Osteocyte (in vitro differentiated cells): ENCODE measurements at regions not wholly inside any gene's neighbourhood (a gene's known extent, or its start where the extent isn't known, plus 50 kb on each side); places are given as distances from the start of the nearest gene placed in this dataset.

Experiments
- DNase-seq: peaks from one replicate; pipeline ENCODE4 v3.0.0; 2021; ENCODE audit warnings: mixed read lengths; ENCODE audit not compliant: unreplicated experiment; ENCODE audit errors: extremely low spot score
- H3K27ac Mint-ChIP-seq: one replicate; pipeline ENCODE4 v1.8.0; 2021; ENCODE audit warnings: mild to moderate bottlenecking, mixed read lengths; ENCODE audit not compliant: unreplicated experiment
- H3K27me3 Mint-ChIP-seq: one replicate; pipeline ENCODE4 v1.8.0; 2021; ENCODE audit warnings: mixed read lengths; ENCODE audit not compliant: unreplicated experiment
- H3K36me3 Mint-ChIP-seq: one replicate; pipeline ENCODE4 v1.8.0; 2021; ENCODE audit warnings: mixed read lengths; ENCODE audit not compliant: unreplicated experiment
- H3K4me1 Mint-ChIP-seq: one replicate; pipeline ENCODE4 v1.8.0; 2021; ENCODE audit warnings: mixed read lengths; ENCODE audit not compliant: unreplicated experiment
- H3K4me3 Mint-ChIP-seq: one replicate; pipeline ENCODE4 v1.8.0; 2021; ENCODE audit warnings: mild to moderate bottlenecking, moderate library complexity, mixed read lengths; ENCODE audit not compliant: unreplicated experiment
- H3K9me3 Mint-ChIP-seq: one replicate; pipeline ENCODE4 v1.8.0; 2021; ENCODE audit warnings: mixed read lengths; ENCODE audit not compliant: unreplicated experiment
- CTCF ChIP-seq: fragments of 200-600 bp; sonication (generic); IDR thresholded peaks from 2 replicates; pipeline ENCODE4 v1.5.0; 2021; ENCODE audit warnings: antibody characterized with exemption, mild to moderate bottlenecking, moderate library complexity

DNA sequence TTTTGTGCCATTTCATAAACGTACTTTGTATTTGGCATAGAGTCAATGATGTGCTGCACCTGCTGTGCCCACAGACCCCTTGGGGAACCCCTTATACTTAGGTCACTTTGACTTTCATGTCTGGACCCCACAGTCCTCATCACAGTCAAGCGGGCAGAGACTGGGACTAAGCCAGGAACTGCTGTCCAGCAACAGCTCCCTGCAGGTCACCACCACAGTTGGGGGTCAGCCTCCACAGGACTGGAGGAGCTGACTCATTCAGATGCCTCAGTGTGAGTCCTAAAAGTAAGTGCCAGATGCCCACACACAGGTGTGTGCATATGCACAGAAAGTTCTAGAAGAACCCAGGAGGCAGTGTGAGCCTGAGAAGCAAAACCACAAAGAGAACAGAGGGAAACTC, 339.8 kb downstream of the GABRB3 start:
- no peaks in the 10 kb centered on the region for H3K4me1 Mint-ChIP-seq
- no peak overlapping the region for H3K27ac Mint-ChIP-seq
- no peak for DNase-seq
- H3K27me3 Mint-ChIP-seq: no peaks in the 10 kb centered on the region
- TF ChIP-seq CTCF: no peak
- peaks cover 17% of the 10 kb centered on the region for H3K9me3 Mint-ChIP-seq
- H3K4me3 Mint-ChIP-seq: no peak overlapping the region
- H3K36me3 Mint-ChIP-seq: no peaks in the 10 kb centered on the region

GRCh38 chr15:26421065-26421464, 351.8 kb downstream of the GABRB3 start:
- H3K36me3 Mint-ChIP-seq: no peaks in the 10 kb centered on the region
- H3K27me3 Mint-ChIP-seq: no peaks in the 10 kb centered on the region
- DNase-seq: peak; percentile 54
- H3K4me1 Mint-ChIP-seq: no peaks in the 10 kb centered on the region
- no peak for TF ChIP-seq CTCF
- H3K27ac Mint-ChIP-seq: no peak overlapping the region
- H3K9me3 Mint-ChIP-seq: peaks cover 13% of the 10 kb centered on the region
- no peak overlapping the region for H3K4me3 Mint-ChIP-seq

DNA sequence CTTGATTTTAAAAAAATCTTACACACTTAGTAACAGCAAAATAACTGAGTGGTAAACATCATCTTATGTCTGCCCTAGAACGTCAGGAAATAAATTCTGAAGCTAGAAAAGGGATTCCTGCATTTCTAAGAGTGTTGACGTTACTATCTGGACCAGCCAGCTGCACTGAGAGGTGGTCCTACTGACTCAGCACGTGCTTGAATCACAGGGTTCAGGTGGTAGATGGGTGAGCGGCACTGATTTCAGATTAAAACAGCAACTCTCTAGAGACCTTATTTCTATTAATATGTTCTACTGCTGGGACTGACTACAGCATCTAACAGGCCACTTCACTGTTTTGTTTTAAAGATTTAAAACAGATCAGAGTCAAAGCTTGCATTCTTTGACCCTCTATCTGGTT, 377.2 kb downstream of the GABRB3 start:
- no peaks in the 10 kb centered on the region for H3K27me3 Mint-ChIP-seq
- H3K36me3 Mint-ChIP-seq: no peaks in the 10 kb centered on the region
- H3K4me3 Mint-ChIP-seq: no peak overlapping the region
- no peak for DNase-seq
- no peak overlapping the region for H3K27ac Mint-ChIP-seq
- no peak for TF ChIP-seq CTCF
- H3K9me3 Mint-ChIP-seq: peaks cover 3% of the 10 kb centered on the region
- H3K4me1 Mint-ChIP-seq: no peaks in the 10 kb centered on the region

DNA sequence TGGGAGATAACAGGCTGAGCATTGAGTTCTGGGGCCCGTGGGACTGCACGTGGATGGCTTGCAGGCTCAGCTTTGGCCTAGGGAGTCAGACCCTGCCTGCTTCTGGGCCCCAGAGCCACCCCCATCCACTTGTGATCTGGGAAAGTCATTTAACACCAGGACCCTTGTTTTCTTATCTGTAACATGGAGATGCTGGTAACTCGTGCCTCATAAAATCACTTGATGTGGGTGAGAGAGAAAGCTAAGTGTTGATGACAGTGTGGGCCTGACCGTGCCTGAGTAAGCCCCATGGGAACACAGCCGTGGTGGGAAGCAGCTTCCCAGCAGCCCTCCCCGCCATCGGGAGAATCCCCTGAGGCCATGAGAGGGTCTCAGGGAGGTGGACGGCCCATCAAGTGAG, 378.1 kb downstream of the GABRB3 start:
- no peaks in the 10 kb centered on the region for H3K27me3 Mint-ChIP-seq
- TF ChIP-seq CTCF: no peak
- H3K36me3 Mint-ChIP-seq: no peaks in the 10 kb centered on the region
- peak; percentile 42 for DNase-seq
- H3K4me1 Mint-ChIP-seq: no peaks in the 10 kb centered on the region
- H3K27ac Mint-ChIP-seq: no peak overlapping the region
- no peak overlapping the region for H3K4me3 Mint-ChIP-seq
- H3K9me3 Mint-ChIP-seq: peaks cover 3% of the 10 kb centered on the region

GRCh38 chr15:26392956-26393355, 379.9 kb downstream of the GABRB3 start:
- no peak overlapping the region for H3K27ac Mint-ChIP-seq
- peaks cover 6% of the 10 kb centered on the region for H3K9me3 Mint-ChIP-seq
- H3K27me3 Mint-ChIP-seq: no peaks in the 10 kb centered on the region
- no peaks in the 10 kb centered on the region for H3K36me3 Mint-ChIP-seq
- no peak overlapping the region for H3K4me3 Mint-ChIP-seq
- H3K4me1 Mint-ChIP-seq: no peaks in the 10 kb centered on the region
- DNase-seq: peak; percentile 54
- TF ChIP-seq CTCF: no peak
